LNCAP (cell line): ENCODE measurements at regions not wholly inside any gene's neighbourhood (a gene's known extent, or its start where the extent isn't known, plus 50 kb on each side); places are given as distances from the start of the nearest gene placed in this dataset.

Experiments used
- TF ChIP-seq, protein P1 (sequence below): fragments of 450-650 bp; IDR thresholded peaks from 2 replicates; pipeline ENCODE4 v1.5.1; 2017; ENCODE audit warnings: mild to moderate bottlenecking

DNA sequence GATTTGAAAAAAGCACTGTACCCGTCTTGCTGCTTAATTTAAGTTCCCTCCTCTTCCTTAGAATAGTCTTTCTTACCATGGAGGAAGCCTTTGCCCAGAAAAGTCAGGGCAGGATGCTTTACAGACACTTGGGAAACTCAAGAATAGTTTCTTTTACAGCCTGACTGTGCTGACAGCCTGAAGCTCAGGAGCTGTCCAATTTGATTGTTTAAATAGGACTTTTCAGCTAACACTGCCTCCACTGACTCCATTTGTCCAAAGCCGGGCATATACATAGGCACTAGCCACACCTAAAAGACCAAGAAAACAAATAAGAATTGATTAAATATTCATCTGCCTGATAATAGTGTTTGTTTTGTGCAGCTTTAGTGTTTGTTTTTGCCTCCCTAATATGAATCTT is 110.9 kb upstream of the L3MBTL4 start:
- TF ChIP-seq, protein P1, sequence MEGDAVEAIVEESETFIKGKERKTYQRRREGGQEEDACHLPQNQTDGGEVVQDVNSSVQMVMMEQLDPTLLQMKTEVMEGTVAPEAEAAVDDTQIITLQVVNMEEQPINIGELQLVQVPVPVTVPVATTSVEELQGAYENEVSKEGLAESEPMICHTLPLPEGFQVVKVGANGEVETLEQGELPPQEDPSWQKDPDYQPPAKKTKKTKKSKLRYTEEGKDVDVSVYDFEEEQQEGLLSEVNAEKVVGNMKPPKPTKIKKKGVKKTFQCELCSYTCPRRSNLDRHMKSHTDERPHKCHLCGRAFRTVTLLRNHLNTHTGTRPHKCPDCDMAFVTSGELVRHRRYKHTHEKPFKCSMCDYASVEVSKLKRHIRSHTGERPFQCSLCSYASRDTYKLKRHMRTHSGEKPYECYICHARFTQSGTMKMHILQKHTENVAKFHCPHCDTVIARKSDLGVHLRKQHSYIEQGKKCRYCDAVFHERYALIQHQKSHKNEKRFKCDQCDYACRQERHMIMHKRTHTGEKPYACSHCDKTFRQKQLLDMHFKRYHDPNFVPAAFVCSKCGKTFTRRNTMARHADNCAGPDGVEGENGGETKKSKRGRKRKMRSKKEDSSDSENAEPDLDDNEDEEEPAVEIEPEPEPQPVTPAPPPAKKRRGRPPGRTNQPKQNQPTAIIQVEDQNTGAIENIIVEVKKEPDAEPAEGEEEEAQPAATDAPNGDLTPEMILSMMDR: no peak

DNA sequence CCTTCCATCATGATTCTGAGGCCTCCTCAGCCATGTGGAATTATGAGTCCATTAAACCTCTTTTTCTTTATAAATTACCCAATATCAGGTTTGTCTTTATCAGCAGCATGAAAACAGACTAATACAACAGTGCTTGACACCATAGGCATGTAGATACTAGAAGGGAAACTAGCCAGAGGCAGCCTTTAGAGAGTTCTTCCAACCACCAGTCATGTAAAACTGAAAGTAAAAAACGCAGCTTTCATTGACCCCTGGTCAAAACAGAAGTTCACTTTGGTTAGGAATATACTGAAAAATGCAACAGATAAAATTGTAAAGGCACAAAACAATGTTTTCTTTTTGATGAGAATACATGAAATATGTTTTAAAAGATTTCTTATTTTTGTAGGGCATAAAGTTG is 122.8 kb upstream of the L3MBTL4 start:
- TF ChIP-seq, protein P1: no peak

DNA sequence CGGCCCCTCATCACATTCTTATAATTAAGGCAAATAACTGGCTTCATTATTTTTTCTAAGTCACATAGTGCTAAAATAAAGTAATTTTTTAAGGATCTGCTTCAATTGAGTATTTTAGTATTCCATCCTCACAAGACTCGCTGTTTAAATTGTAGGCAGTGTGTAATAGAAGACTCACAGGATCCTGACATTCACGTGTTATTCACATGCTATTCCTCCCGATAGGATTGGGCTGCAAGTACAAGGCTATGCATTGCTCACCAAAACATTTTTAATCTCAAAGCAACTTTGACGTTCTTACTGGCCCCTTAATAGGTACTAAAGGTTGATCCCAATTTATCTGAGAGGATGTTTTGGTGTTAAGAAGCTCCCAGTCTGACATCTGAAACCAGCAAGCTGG is 127.6 kb upstream of the L3MBTL4 start:
- TF ChIP-seq, protein P1: no peak

DNA sequence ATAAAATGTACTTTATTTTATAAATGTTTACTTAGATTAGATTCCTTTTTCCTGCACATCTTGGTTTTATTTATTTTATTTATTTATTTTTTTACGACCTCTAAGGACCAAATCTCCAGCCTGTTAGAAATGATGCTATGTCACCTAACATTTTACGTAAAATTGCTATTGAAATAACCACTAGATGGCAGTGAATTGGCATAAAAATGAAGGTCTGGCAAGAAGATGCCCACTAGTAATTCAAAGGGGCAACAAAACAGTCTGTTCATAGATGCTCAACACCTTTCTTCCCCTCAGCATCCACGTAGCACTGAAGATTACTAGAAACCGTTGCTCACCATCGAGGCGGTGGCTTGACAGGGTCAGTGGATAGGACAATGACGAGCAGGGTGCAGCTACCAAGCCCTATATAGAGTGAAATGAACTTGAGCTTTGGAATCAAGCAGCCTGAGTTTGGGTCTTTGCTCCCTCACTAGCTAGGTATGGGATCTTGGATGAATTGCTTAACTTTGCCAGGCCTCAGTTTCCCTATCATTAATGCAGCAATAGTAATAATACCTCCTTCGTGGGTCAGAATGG is 128.7 kb upstream of the L3MBTL4 start:
- TF ChIP-seq, protein P1: peak; percentile 61

DNA sequence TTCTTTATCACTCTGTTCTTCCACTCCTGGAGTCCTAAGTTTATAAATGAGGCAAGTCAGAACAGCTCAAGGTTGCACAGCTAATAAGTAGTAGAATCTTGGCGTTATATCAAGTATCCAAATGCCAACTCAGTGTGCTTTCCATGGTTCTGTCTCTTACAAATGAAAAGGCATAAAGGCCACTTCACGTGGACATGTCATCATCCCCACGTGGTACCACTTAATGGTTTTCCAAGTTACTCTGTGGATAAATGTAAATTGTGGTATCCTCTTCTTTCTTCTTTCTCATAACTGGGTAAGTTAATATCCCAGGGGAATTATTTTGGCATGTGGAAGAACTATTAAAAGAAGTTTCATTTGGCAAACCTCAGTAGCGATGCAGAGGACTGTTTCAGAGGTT is 131.5 kb upstream of the L3MBTL4 start:
- TF ChIP-seq, protein P1: no peak

DNA sequence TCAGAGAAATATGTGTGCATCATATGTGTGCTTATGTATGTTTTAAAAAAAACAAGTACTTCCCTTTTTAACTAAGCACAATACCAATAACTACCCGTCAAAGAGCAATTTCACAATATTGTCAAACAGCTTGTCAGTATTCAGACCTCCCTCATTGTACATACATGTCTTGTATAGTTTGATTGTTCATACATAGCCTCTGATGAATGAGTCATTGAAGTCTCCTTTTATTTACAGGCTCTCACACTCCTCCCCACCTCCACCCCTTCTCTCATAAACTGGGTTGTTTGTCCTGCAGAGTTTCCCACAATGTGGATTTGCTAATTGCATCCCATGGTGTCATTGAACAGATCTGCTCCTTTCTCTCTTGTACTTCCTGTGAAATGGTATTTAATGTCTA is 132.8 kb upstream of the L3MBTL4 start:
- TF ChIP-seq, protein P1: no peak

DNA sequence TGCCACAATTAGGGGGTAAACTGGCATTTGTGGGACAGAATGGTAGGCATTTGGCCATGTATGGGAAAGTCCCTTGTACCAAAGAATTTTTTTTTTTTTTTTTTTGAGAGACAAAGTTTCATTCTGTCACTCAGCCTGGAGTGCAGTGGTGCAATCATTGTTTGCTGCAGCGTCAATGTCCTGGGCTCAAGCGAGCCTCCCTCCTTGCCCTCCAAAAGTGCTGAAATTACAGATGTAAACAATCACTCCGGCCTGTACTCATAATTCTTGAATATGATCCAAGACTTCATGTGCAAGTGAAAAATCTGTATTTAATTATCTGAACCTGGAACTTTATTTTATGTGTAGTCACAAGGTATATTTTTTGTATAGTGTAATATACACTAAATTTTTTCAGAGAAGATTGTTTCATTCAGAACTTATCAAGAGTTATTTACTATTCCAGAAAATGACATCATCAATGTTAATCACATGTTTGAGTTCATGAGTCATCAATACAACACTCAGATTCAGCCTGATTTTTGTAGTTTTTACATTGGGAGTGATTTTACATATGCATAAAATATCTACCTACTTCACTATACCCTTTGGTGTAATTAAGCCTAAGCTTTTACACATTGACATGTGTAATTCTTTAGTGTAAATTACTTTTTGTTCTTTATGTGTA is 138.7 kb upstream of the L3MBTL4 start:
- TF ChIP-seq, protein P1: no peak
